Gastroesophageal sphincter (tissue), 4 donors: ENCODE measurements at regions not wholly inside any gene's neighbourhood (a gene's known extent, or its start where the extent isn't known, plus 50 kb on each side); places are given as distances from the start of the nearest gene placed in this dataset.

Experiments
- ATAC-seq: fragments of 150-250 bp; one replicate; pipeline ENCODE4 v1.9.1; 2016; ENCODE audit warnings: mild to moderate bottlenecking, moderate library complexity
- H3K27ac ChIP-seq, 4 donors: fragments of 200-600 bp; sonication (generic) in 3 of 4; 1 replicate in 3 of 4; 2 replicates in 1 of 4; pipeline ENCODE4 v1.5.1; 2016 to 2019
- H3K27me3 ChIP-seq: fragments of 200-600 bp; sonication (generic); one replicate; pipeline ENCODE4 v1.5.1; 2019
- H3K36me3 ChIP-seq, 2 donors: fragments of 200-600 bp; sonication (generic); one replicate each; pipeline ENCODE4 v1.5.1; 2019; ENCODE audit warnings: control low read depth in 1 of 2
- H3K4me1 ChIP-seq, 3 donors: fragments of 200-600 bp; sonication (generic); 1 replicate in 2 of 3; 2 replicates in 1 of 3; pipeline ENCODE4 v1.5.1; 2016 to 2019; ENCODE audit warnings: control low read depth in 2 of 3
- H3K4me3 ChIP-seq, 2 donors: fragments of 200-600 bp; sonication (generic); one replicate each; pipeline ENCODE4 v1.5.1; 2019; ENCODE audit warnings: mild to moderate bottlenecking in 1 of 2, moderate library complexity in 1 of 2
- H3K9me3 ChIP-seq, 3 donors: fragments of 200-600 bp; sonication (generic); one replicate each; pipeline ENCODE4 v1.5.1; 2017 to 2019; ENCODE audit warnings: control low read depth in 2 of 3
- EP300 ChIP-seq: sonication (generic); formaldehyde crosslinking; IDR thresholded peaks from one replicate; pipeline ENCODE4 v1.6.1; 2017; ENCODE audit warnings: antibody characterized with exemption, mild to moderate bottlenecking
- POLR2A ChIP-seq, 2 donors: fragments of 450-650 bp; IDR thresholded peaks; one replicate each; pipeline ENCODE4 v1.6.1; 2017; ENCODE audit warnings: antibody characterized with exemption in 2 of 2, mild to moderate bottlenecking in 2 of 2, moderate library complexity in 1 of 2
- POLR2AphosphoS5 ChIP-seq: sonication (generic); formaldehyde crosslinking; IDR thresholded peaks from one replicate; pipeline ENCODE4 v1.6.1; 2017; ENCODE audit warnings: antibody characterized with exemption
- WGBS, 2 donors: methylation state at CpG; one replicate each; pipeline ENCODE4 v1.1.5; 2018; ENCODE audit warnings: low coverage in 1 of 2; 5-methylcytosine and 5-hydroxymethylcytosine counted together
- TF ChIP-seq, protein P1 (sequence below), 4 experiments: fragments of 200-600 bp in 2 of 4; fragments of 450-650 bp in 2 of 4; sonication (generic) in 1 of 4; IDR thresholded peaks; one replicate each; pipeline ENCODE4 v1.5.1; 2017 to 2019; ENCODE audit warnings: antibody characterized with exemption in 4 of 4, mild to moderate bottlenecking in 2 of 4, moderate library complexity in 2 of 4

DNA sequence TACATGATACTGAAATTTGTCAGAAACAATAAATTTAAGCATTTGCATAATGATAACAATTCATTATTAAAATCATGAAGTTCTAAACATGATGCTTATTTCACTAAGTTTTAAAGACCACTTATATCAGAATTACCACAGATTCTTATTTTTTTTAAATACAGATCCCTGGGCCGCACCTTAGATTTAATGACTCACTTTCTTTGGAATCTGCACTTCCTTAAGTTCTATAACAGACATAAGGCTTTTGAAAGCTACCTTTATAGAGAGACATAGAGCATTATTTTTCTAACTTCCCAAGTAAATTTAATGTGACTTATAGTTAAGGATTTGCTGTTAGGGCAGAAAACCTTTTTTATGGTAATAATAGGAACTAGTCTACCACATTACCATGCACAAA, 214.9 kb downstream of the IPMK start:
- no peak for ATAC-seq
- no peaks in the 10 kb centered on the region for H3K9me3 ChIP-seq
- no peak overlapping the region for H3K4me3 ChIP-seq
- H3K36me3 ChIP-seq, result no peaks in the 10 kb centered on the region
- no peak overlapping the region for H3K27ac ChIP-seq
- H3K27me3 ChIP-seq, result no peaks in the 10 kb centered on the region
- H3K4me1 ChIP-seq, result no peaks in the 10 kb centered on the region
- whole genome bisulfite sequencing, 2 donors, result 79 to 89% methylated on average over 1 of the region's 1 CpG
- TF ChIP-seq POLR2A (IDR thresholded peaks at IDR 0.05) (no peak), POLR2AphosphoS5 (no peak), EP300 (no peak)
- TF ChIP-seq, protein P1, sequence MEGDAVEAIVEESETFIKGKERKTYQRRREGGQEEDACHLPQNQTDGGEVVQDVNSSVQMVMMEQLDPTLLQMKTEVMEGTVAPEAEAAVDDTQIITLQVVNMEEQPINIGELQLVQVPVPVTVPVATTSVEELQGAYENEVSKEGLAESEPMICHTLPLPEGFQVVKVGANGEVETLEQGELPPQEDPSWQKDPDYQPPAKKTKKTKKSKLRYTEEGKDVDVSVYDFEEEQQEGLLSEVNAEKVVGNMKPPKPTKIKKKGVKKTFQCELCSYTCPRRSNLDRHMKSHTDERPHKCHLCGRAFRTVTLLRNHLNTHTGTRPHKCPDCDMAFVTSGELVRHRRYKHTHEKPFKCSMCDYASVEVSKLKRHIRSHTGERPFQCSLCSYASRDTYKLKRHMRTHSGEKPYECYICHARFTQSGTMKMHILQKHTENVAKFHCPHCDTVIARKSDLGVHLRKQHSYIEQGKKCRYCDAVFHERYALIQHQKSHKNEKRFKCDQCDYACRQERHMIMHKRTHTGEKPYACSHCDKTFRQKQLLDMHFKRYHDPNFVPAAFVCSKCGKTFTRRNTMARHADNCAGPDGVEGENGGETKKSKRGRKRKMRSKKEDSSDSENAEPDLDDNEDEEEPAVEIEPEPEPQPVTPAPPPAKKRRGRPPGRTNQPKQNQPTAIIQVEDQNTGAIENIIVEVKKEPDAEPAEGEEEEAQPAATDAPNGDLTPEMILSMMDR (IDR thresholded peaks at IDR 0.05), result no peak

DNA sequence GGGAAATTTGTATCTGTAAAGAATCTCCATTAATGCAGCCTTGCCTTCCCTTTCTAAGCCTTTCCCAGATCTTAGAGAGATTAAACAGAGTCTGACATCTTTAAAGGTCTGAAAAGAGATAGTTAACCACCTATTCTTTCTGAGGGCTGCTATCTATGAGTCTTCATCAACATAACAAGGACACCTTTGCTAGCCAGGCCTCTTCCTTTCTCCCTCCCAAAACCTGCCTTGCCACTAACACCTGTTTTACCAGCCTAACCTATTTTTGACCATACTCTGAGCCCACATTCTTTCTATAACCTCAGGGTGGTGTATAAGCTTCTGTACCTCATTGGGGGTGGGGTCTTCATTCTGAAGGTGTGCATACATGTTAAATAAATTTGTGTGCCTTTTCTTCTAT, 217.1 kb downstream of the IPMK start:
- no peaks in the 10 kb centered on the region for H3K9me3 ChIP-seq
- ATAC-seq, result no peak
- H3K36me3 ChIP-seq, result no peaks in the 10 kb centered on the region
- no peaks in the 10 kb centered on the region for H3K27me3 ChIP-seq
- TF ChIP-seq EP300 (no peak), POLR2AphosphoS5 (no peak), POLR2A (IDR thresholded peaks at IDR 0.05) (no peak)
- TF ChIP-seq, protein P1 (IDR thresholded peaks at IDR 0.05), result no peak
- no peaks in the 10 kb centered on the region for H3K4me1 ChIP-seq
- no peak overlapping the region for H3K4me3 ChIP-seq
- H3K27ac ChIP-seq, result no peak overlapping the region

DNA sequence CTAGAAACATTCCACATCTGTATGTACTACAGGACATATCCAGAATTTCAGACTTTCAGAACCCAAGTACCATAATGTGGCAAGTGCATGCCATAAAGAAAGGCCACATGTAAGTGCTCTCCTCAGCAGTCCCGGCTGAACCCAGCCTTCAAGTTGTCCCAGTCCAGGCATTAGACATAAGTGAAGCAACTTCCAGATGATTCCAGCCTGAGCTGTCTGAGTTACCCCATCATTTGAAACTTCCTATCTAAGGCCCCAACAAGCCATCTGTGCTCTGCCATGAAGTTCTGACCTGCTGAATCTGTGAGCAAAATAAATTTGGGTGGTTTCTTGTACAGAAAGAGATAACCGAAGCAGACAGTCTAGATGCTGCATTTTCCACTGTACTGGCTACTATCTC, 218.8 kb downstream of the IPMK start:
- no peak for ATAC-seq
- no peaks in the 10 kb centered on the region for H3K4me1 ChIP-seq
- WGBS, 2 donors, result 92 to 100% methylated on average over 1 to 2 of the region's 2 CpGs
- no peaks in the 10 kb centered on the region for H3K27me3 ChIP-seq
- H3K27ac ChIP-seq, result no peak overlapping the region
- TF ChIP-seq POLR2A (IDR thresholded peaks at IDR 0.05), result no peak
- TF ChIP-seq EP300, result no peak
- TF ChIP-seq, protein P1 (IDR thresholded peaks at IDR 0.05), result no peak
- TF ChIP-seq POLR2AphosphoS5, result no peak
- H3K4me3 ChIP-seq, result no peak overlapping the region
- H3K36me3 ChIP-seq, result no peaks in the 10 kb centered on the region
- no peaks in the 10 kb centered on the region for H3K9me3 ChIP-seq

DNA sequence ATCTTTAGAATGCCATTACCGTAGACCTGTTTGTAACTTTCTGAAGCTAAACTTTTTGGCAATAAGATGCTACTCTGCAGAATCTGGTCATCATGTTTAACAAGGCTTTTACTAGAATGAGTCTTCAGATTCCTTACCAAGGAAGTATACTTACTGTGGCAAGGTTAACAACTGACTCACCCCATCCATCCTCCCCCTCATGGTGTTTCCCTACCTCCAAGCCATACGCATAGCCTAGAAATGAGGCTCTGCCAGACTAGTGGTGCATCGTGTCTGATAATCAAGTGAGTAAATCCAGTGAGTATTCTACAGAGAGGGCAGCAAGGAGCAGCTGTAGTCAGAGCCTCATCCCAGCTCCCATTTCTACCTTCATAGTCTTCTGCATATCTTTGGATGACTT, 223.6 kb downstream of the IPMK start:
- TF ChIP-seq, protein P1 (IDR thresholded peaks at IDR 0.05), result no peak
- TF ChIP-seq POLR2A (IDR thresholded peaks at IDR 0.05), result no peak
- no peak for TF ChIP-seq POLR2AphosphoS5
- TF ChIP-seq EP300, result no peak
- H3K36me3 ChIP-seq, result no peaks in the 10 kb centered on the region
- 76 to 87% methylated on average over 3 of the region's 3 CpGs for WGBS, 2 donors
- no peak overlapping the region for H3K4me3 ChIP-seq
- peaks cover 0 to 11% (median 0%) of the 10 kb centered on the region in 3 donors for H3K9me3 ChIP-seq
- H3K27me3 ChIP-seq, result no peaks in the 10 kb centered on the region
- ATAC-seq, result no peak
- H3K27ac ChIP-seq, result no peak overlapping the region
- no peaks in the 10 kb centered on the region for H3K4me1 ChIP-seq

DNA sequence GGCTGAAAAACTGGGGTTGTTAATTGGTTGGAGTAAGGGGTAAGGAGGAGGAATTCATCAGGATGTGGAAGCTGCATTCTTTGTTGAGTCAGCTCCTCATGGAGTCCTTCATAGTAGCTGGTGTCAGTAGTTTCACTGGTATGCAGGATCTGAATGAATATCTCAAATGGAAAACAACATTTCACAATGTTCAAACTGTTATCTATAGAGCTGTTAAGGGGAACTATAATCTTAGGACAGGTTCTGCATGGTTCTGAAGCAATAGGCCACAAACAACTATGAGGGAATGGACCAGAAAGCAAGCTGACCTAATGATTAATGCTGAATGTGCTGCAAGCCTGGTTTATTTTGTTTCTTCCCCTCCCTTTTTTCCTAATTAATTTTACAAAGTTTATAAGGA, 225.8 kb downstream of the IPMK start:
- no peak overlapping the region for H3K27ac ChIP-seq
- H3K36me3 ChIP-seq, result no peaks in the 10 kb centered on the region
- TF ChIP-seq POLR2A (IDR thresholded peaks at IDR 0.05) (no peak), EP300 (no peak)
- H3K4me1 ChIP-seq, result no peaks in the 10 kb centered on the region
- H3K4me3 ChIP-seq, result no peak overlapping the region
- no peaks in the 10 kb centered on the region for H3K27me3 ChIP-seq
- no peak for ATAC-seq
- H3K9me3 ChIP-seq, result peaks cover 0 to 11% (median 0%) of the 10 kb centered on the region in 3 donors

DNA sequence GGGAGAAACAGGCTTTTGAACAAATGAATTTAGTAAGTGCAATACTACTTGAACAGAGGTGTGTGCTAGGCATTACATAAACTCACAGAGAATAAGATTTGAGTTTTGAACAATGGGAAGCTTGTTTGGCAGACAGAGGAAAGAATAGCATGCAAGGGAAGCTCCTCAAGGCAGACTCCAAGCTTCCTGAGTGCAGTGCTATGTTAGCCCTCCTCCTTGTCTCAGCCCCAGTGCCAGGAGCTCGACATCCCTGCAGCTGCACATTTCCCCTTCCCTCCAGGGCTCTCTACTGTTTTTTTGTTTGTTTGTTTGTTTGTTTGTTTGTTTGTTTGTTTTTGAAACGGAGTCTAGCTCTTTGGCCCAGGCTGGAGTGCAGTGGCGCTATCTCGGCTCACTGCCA, 237.5 kb downstream of the IPMK start:
- TF ChIP-seq POLR2A (IDR thresholded peaks at IDR 0.05) (no peak), EP300 (no peak), POLR2AphosphoS5 (no peak)
- TF ChIP-seq, protein P1 (IDR thresholded peaks at IDR 0.05), result no peak
- no peak overlapping the region for H3K4me3 ChIP-seq
- WGBS, 2 donors, result 64% methylated on average over 2 of the region's 4 CpGs; no CpG with 5 or more reads in 1 of the 2 donors
- no peak overlapping the region for H3K27ac ChIP-seq
- no peaks in the 10 kb centered on the region for H3K36me3 ChIP-seq
- no peaks in the 10 kb centered on the region for H3K9me3 ChIP-seq
- H3K4me1 ChIP-seq, result no peaks in the 10 kb centered on the region
- ATAC-seq, result no peak
- H3K27me3 ChIP-seq, result no peaks in the 10 kb centered on the region
